ENCODE measurements at regions not wholly inside any gene's neighbourhood (a gene's known extent, or its start where the extent isn't known, plus 50 kb on each side); places are given as distances from the start of the nearest gene placed in this dataset.

DNA sequence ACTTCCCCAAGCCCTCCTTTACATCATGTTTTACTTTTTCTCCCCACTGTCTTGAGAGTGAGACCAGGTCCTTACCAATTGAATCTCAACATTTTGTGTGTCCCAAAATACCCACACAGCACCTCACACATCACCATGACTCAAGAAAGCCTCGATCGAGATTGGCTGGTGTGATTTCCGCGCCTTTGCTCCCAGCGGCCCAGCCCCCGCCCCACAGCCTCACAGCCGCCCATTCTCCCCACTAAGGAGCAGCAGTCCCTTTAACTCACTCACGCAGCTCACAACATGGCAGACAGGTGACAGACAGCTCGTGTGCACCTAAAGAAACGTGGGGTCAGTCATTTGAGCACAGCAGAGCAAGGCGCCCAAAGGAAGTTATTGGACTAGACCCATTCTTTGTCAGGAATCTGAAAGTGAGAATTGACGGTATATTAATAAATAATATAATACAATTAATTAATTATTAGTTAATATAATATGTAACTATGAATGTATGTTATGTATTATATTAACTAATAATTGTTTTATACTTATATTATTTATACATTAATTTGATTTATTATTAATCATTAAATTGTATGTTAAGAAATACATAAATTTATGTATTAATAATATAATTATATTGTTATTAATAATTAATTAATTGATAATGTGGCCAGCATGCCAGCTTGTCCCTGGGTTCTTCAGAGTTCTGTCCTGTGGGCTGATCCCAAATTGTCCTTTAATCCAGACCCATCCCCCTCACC lies 204.9 kb upstream of the RNF32 start:
- Mint-ChIP-seq H3K9me3 (ENCODE audit: insufficient read depth) (no peaks in the 10 kb centered on the region), H3K27me3 (peaks cover 9% of the 10 kb centered on the region), H3K4me1 (no peaks in the 10 kb centered on the region), H3K4me3 (no peak overlapping the region), H3K27ac (no peak overlapping the region)
- no peak for DNase-seq
- no peak overlapping the region for H3K27ac ChIP-seq (ENCODE audit: low read length in 2 of 2)
- H3K9me3 ChIP-seq (ENCODE audit: control extremely low read depth in 1 of 3, control insufficient read depth in 2 of 3, insufficient read depth in 1 of 3, low read length in 2 of 3), result peaks cover 0 to 4% (median 0%) of the 10 kb centered on the region in 3 donors
- no peak overlapping the region for H3K4me2 ChIP-seq (replicated peaks; ENCODE audit: low read depth, low read length, poor library complexity, severe bottlenecking)
- no peak overlapping the region for H3K4me3 ChIP-seq (ENCODE audit: control extremely low read depth in 1 of 5, extremely low read depth in 1 of 5, insufficient read depth in 1 of 5, low read depth in 2 of 5, low read length in 4 of 5)
- no peaks in the 10 kb centered on the region for H3K36me3 ChIP-seq (replicated peaks in 1 of 2; ENCODE audit: control extremely low read depth in 1 of 2, control insufficient read depth in 1 of 2, extremely low read depth in 1 of 2, insufficient read depth in 2 of 2, low read length in 1 of 2)
- no peak overlapping the region for H3K9ac ChIP-seq (ENCODE audit: low read length)
- intact Hi-C loops (cut with micrococcal nuclease), result no loop called here
- TF ChIP-seq, protein P1, sequence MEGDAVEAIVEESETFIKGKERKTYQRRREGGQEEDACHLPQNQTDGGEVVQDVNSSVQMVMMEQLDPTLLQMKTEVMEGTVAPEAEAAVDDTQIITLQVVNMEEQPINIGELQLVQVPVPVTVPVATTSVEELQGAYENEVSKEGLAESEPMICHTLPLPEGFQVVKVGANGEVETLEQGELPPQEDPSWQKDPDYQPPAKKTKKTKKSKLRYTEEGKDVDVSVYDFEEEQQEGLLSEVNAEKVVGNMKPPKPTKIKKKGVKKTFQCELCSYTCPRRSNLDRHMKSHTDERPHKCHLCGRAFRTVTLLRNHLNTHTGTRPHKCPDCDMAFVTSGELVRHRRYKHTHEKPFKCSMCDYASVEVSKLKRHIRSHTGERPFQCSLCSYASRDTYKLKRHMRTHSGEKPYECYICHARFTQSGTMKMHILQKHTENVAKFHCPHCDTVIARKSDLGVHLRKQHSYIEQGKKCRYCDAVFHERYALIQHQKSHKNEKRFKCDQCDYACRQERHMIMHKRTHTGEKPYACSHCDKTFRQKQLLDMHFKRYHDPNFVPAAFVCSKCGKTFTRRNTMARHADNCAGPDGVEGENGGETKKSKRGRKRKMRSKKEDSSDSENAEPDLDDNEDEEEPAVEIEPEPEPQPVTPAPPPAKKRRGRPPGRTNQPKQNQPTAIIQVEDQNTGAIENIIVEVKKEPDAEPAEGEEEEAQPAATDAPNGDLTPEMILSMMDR (IDR thresholded peaks at IDR 0.05), result no peak
- TF ChIP-seq EZH2 (IDR thresholded peaks at IDR 0.05; ENCODE audit: borderline replicate concordance, insufficient read depth, low read depth, low read length, poor library complexity, severe bottlenecking), result no peak
- no peaks in the 10 kb centered on the region for H4K20me1 ChIP-seq (ENCODE audit: control insufficient read depth, insufficient read depth, low read length, poor library complexity, severe bottlenecking)
- WGBS (ENCODE audit: insufficient coverage), result 93% methylated on average over 8 of the region's 12 CpGs
- H2AFZ ChIP-seq (ENCODE audit: insufficient read depth, low read depth, low read length, poor library complexity, severe bottlenecking), result no peak overlapping the region
- H3K79me2 ChIP-seq (ENCODE audit: control insufficient read depth, insufficient read depth, low read length), result no peaks in the 10 kb centered on the region
- no peaks in the 10 kb centered on the region for H3K4me1 ChIP-seq (ENCODE audit: control insufficient read depth in 2 of 2, insufficient read depth in 2 of 2, low read length in 2 of 2)
- no peaks in the 10 kb centered on the region for H3K27me3 ChIP-seq (replicated peaks in 1 of 4; ENCODE audit: control extremely low read depth in 1 of 4, control insufficient read depth in 3 of 4, insufficient read depth in 4 of 4, low read length in 3 of 4)
- ATAC-seq (ENCODE audit: low read depth), result no peak
- CTCF ChIA-PET, result no interaction called here
- POLR2A ChIA-PET, result no interaction called here

DNA sequence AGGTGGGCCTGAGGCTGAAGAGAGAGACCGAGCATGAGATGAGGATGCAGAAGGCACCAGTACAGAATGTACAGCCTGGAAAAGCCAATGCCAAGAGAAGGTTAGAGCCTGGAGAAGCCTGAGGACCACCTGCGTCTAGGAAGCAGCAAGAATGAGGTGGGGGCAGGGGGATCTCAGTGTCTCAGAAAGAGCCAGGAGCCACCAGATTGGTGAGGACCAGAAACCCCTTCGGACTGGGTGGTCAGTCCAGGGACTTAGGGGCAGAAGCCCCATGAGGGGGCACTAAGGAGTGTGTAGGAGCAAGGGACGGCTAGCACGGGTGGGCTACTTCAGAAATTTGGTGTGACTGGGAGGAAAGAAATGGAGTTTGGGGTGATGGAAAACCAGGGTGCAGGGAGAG lies 205.9 kb upstream of the RNF32 start:
- Histone ChIP-seq H3K27ac (ENCODE audit: low read length in 2 of 2) (no peak overlapping the region), H3K36me3 (replicated peaks in 1 of 2; ENCODE audit: control extremely low read depth in 1 of 2, control insufficient read depth in 1 of 2, extremely low read depth in 1 of 2, insufficient read depth in 2 of 2, low read length in 1 of 2) (no peaks in the 10 kb centered on the region), H4K20me1 (ENCODE audit: control insufficient read depth, insufficient read depth, low read length, poor library complexity, severe bottlenecking) (no peaks in the 10 kb centered on the region), H3K9me3 (ENCODE audit: control extremely low read depth in 1 of 3, control insufficient read depth in 2 of 3, insufficient read depth in 1 of 3, low read length in 2 of 3) (no peaks in the 10 kb centered on the region), H2AFZ (ENCODE audit: insufficient read depth, low read depth, low read length, poor library complexity, severe bottlenecking) (no peak overlapping the region), H3K4me1 (ENCODE audit: control insufficient read depth in 2 of 2, insufficient read depth in 2 of 2, low read length in 2 of 2) (no peaks in the 10 kb centered on the region), H3K79me2 (ENCODE audit: control insufficient read depth, insufficient read depth, low read length) (no peaks in the 10 kb centered on the region), H3K9ac (ENCODE audit: low read length) (no peak overlapping the region), H3K4me2 (replicated peaks; ENCODE audit: low read depth, low read length, poor library complexity, severe bottlenecking) (no peak overlapping the region), H3K4me3 (ENCODE audit: control extremely low read depth in 1 of 5, extremely low read depth in 1 of 5, insufficient read depth in 1 of 5, low read depth in 2 of 5, low read length in 4 of 5) (no peak overlapping the region), H3K27me3 (replicated peaks in 1 of 4; ENCODE audit: control extremely low read depth in 1 of 4, control insufficient read depth in 3 of 4, insufficient read depth in 4 of 4, low read length in 3 of 4) (no peaks in the 10 kb centered on the region)
- Mint-ChIP-seq H3K27ac (no peak overlapping the region), H3K27me3 (peaks cover 9% of the 10 kb centered on the region), H3K4me1 (no peaks in the 10 kb centered on the region), H3K9me3 (ENCODE audit: insufficient read depth) (no peaks in the 10 kb centered on the region), H3K4me3 (no peak overlapping the region)
- 75% methylated on average over 5 of the region's 5 CpGs for WGBS (ENCODE audit: insufficient coverage)
- ATAC-seq (ENCODE audit: low read depth) (no peak), DNase-seq (no peak)
- intact Hi-C loops (cut with micrococcal nuclease), result no loop called here
- TF ChIP-seq EZH2 (IDR thresholded peaks at IDR 0.05; ENCODE audit: borderline replicate concordance, insufficient read depth, low read depth, low read length, poor library complexity, severe bottlenecking), result no peak
- TF ChIP-seq, protein P1 (IDR thresholded peaks at IDR 0.05), result no peak
- CTCF ChIA-PET, result no interaction called here
- POLR2A ChIA-PET, result no interaction called here

Measured in B cell (primary cell).